Suprapubic skin (tissue), 3 donors: ENCODE measurements at regions not wholly inside any gene's neighbourhood (a gene's known extent, or its start where the extent isn't known, plus 50 kb on each side); places are given as distances from the start of the nearest gene placed in this dataset.
A peak's percentile ranks its signal among the peaks of the same experiment; 100 is the strongest.

Experiments
- CTCF ChIP-seq, 2 donors: fragments of 200-600 bp in 1 of 2; fragments of 450-650 bp in 1 of 2; sonication (generic) in 1 of 2; IDR thresholded peaks; one replicate each; pipeline ENCODE4 v1.5.1; 2016 to 2019; ENCODE audit warnings: antibody characterized with exemption in 2 of 2, mild to moderate bottlenecking in 1 of 2, moderate library complexity in 1 of 2
- POLR2A ChIP-seq, 2 donors: fragments of 450-650 bp; IDR thresholded peaks; one replicate each; pipeline ENCODE4 v1.6.1; 2017; ENCODE audit warnings: antibody characterized with exemption in 2 of 2, mild to moderate bottlenecking in 2 of 2, moderate library complexity in 2 of 2

GRCh38 chr3:124565013-124565412 lies 165.2 kb upstream of the UMPS start:
- TF ChIP-seq POLR2A (IDR thresholded peaks at IDR 0.05): no peak
- peak; percentile 74 to 78 for TF ChIP-seq CTCF (IDR thresholded peaks at IDR 0.05)
